NCI-H226 (cell line): ENCODE measurements at regions not wholly inside any gene's neighbourhood (a gene's known extent, or its start where the extent isn't known, plus 50 kb on each side); places are given as distances from the start of the nearest gene placed in this dataset.
"Not testable (repeated sequence)": the region's sequence is repeated elsewhere in the genome, so short reads cannot be mapped to it uniquely, and the experiment has no call there.

Experiments
- DNase-seq: peaks from one replicate; pipeline ENCODE4 v3.0.0-alpha.2; 2015

- DNase-seq: no peak
Measured at GRCh38 chrX:1779626-1780025, 164.8 kb downstream of the ASMT start.

- DNase-seq: no peak
Measured at GRCh38 chrX:1781766-1782165, 166.9 kb downstream of the ASMT start.

GRCh38 chrX:1784773-1785172 lies 169.9 kb downstream of the ASMT start:
- DNase-seq: no peak

GRCh38 chrX:1788300-1788911 lies 173.5 kb downstream of the ASMT start:
- no peak for DNase-seq

- no peak for DNase-seq
Measured at GRCh38 chrX:1792636-1793035, 177.8 kb downstream of the ASMT start.

- no peak for DNase-seq
Measured at GRCh38 chrX:1794586-1794985, 179.7 kb downstream of the ASMT start.

GRCh38 chrX:1802912-1803311 lies 188.1 kb downstream of the ASMT start:
- no peak for DNase-seq

- no peak for DNase-seq
Measured at GRCh38 chrX:1803741-1804140, 188.9 kb downstream of the ASMT start.

GRCh38 chrX:1807301-1807731 lies 192.5 kb downstream of the ASMT start:
- DNase-seq: no peak

- no peak for DNase-seq
Measured at GRCh38 chrX:1809581-1809980, 194.7 kb downstream of the ASMT start.

GRCh38 chrX:1813809-1814208 lies 198.9 kb downstream of the ASMT start:
- DNase-seq: no peak

GRCh38 chrX:1815456-1816175 lies 200.8 kb downstream of the ASMT start:
- no peak for DNase-seq

- not testable (repeated sequence) for DNase-seq
Measured at GRCh38 chrX:1816387-1816982, 201.6 kb downstream of the ASMT start.

- DNase-seq: no peak
Measured at GRCh38 chrX:1821846-1822245, 207.0 kb downstream of the ASMT start.

GRCh38 chrX:1824855-1825254 lies 210.0 kb downstream of the ASMT start:
- DNase-seq: no peak

GRCh38 chrX:1833656-1834360 lies 218.9 kb downstream of the ASMT start:
- DNase-seq: no peak

GRCh38 chrX:1835056-1835455 lies 220.2 kb downstream of the ASMT start:
- DNase-seq: no peak

GRCh38 chrX:1836683-1837082 lies 221.8 kb downstream of the ASMT start:
- no peak for DNase-seq

- DNase-seq: no peak
Measured at GRCh38 chrX:1841746-1842145, 226.9 kb downstream of the ASMT start.

GRCh38 chrX:1847000-1847399 lies 232.1 kb downstream of the ASMT start:
- not testable (repeated sequence) for DNase-seq

- not testable (repeated sequence) for DNase-seq
Measured at GRCh38 chrX:1847790-1848189, 232.9 kb downstream of the ASMT start.

GRCh38 chrX:1851527-1851926 lies 236.7 kb downstream of the ASMT start:
- DNase-seq: no peak

- DNase-seq: no peak
Measured at GRCh38 chrX:1852082-1852481, 237.2 kb downstream of the ASMT start.

GRCh38 chrX:1853447-1853846 lies 238.6 kb downstream of the ASMT start:
- DNase-seq: no peak
